ENCODE measurements at regions not wholly inside any gene's neighbourhood (a gene's known extent, or its start where the extent isn't known, plus 50 kb on each side); places are given as distances from the start of the nearest gene placed in this dataset.

- Histone ChIP-seq H3K36me3 (no peaks in the 10 kb centered on the region), H3K27ac (no peak overlapping the region), H3K4me1 (peaks cover 0 to 12% (median 0%) of the 10 kb centered on the region in 4 donors), H3K9me3 (no peaks in the 10 kb centered on the region), H3K27me3 (no peaks in the 10 kb centered on the region), H3K4me3 (no peak overlapping the region)
- no peak for DNase-seq
- in situ Hi-C loops (cut with MboI; ENCODE audit: low pct_ligation_motif_present in 1 of 4, low pct_unique_long_range_greater_than_20kb in 1 of 4, low sequenced_read_pairs in 3 of 4), result no loop called here
- WGBS, 2 donors (ENCODE audit: low coverage in 1 of 2), result 80 to 83% methylated on average over 3 of the region's 3 CpGs
- TF ChIP-seq EP300 (IDR thresholded peaks at IDR 0.05; ENCODE audit: low read depth) (no peak), POLR2A (IDR thresholded peaks at IDR 0.05) (no peak), POLR2AphosphoS5 (IDR thresholded peaks at IDR 0.05) (no peak), CTCF (IDR thresholded peaks at IDR 0.05) (no peak)
- intact Hi-C loops (cut with DNase I; ENCODE audit: low total_unique reads), result no loop called here
Observed at GRCh38 chr21:27421654-27422053, 454.8 kb upstream of the ADAMTS5 start.

- intact Hi-C loops (cut with DNase I; ENCODE audit: low total_unique reads), result no loop called here
Observed at GRCh38 chr21:27419153-27419552, 452.3 kb upstream of the ADAMTS5 start.

GRCh38 chr21:27418346-27418745 lies 451.5 kb upstream of the ADAMTS5 start:
- H3K9me3 ChIP-seq, result no peaks in the 10 kb centered on the region
- H3K4me3 ChIP-seq, result no peak overlapping the region
- 79 to 80% methylated on average over 1 of the region's 1 CpG for WGBS, 2 donors (ENCODE audit: low coverage in 1 of 2)
- TF ChIP-seq POLR2AphosphoS5 (IDR thresholded peaks at IDR 0.05) (no peak), CTCF (IDR thresholded peaks at IDR 0.05) (no peak), POLR2A (IDR thresholded peaks at IDR 0.05) (no peak), EP300 (IDR thresholded peaks at IDR 0.05; ENCODE audit: low read depth) (no peak)
- no peak overlapping the region for H3K27ac ChIP-seq
- H3K36me3 ChIP-seq, result no peaks in the 10 kb centered on the region
- H3K4me1 ChIP-seq, result peaks cover 0 to 7% (median 2%) of the 10 kb centered on the region in 4 donors
- in situ Hi-C loops (cut with MboI; ENCODE audit: low pct_ligation_motif_present in 1 of 4, low pct_unique_long_range_greater_than_20kb in 1 of 4, low sequenced_read_pairs in 3 of 4), result no loop called here
- H3K27me3 ChIP-seq, result no peaks in the 10 kb centered on the region
- intact Hi-C loops (cut with DNase I; ENCODE audit: low total_unique reads), result no loop called here
- DNase-seq, result no peak

More at GRCh38 chr21:27419153-27419552, 452.3 kb upstream of the ADAMTS5 start:
- Histone ChIP-seq H3K27me3 (no peaks in the 10 kb centered on the region), H3K27ac (no peak overlapping the region), H3K4me1 (peaks cover 0 to 7% (median 0%) of the 10 kb centered on the region in 4 donors), H3K4me3 (no peak overlapping the region), H3K9me3 (no peaks in the 10 kb centered on the region), H3K36me3 (no peaks in the 10 kb centered on the region)
- in situ Hi-C loops (cut with MboI; ENCODE audit: low pct_ligation_motif_present in 1 of 4, low pct_unique_long_range_greater_than_20kb in 1 of 4, low sequenced_read_pairs in 3 of 4), result no loop called here
- 50 to 54% methylated on average over 3 of the region's 3 CpGs for WGBS, 2 donors (ENCODE audit: low coverage in 1 of 2)
- TF ChIP-seq POLR2A (IDR thresholded peaks at IDR 0.05), result no peak
- TF ChIP-seq POLR2AphosphoS5 (IDR thresholded peaks at IDR 0.05), result no peak
- TF ChIP-seq EP300 (IDR thresholded peaks at IDR 0.05; ENCODE audit: low read depth), result no peak
- TF ChIP-seq CTCF (IDR thresholded peaks at IDR 0.05), result no peak
- DNase-seq, result no peak

GRCh38 chr21:27412530-27412929 lies 445.6 kb upstream of the ADAMTS5 start:
- intact Hi-C loops (cut with DNase I; ENCODE audit: low total_unique reads), result no loop called here
- in situ Hi-C loops (cut with MboI; ENCODE audit: low pct_ligation_motif_present in 1 of 4, low pct_unique_long_range_greater_than_20kb in 1 of 4, low sequenced_read_pairs in 3 of 4), result no loop called here
- DNase-seq, result no peak

More at GRCh38 chr21:27412530-27412929, 445.6 kb upstream of the ADAMTS5 start:
- Histone ChIP-seq H3K9me3 (no peaks in the 10 kb centered on the region), H3K27ac (peak overlapping the region; percentile 36 to 66 (median 60)), H3K4me3 (no peak overlapping the region), H3K36me3 (no peaks in the 10 kb centered on the region), H3K4me1 (peaks cover 0 to 28% (median 10%) of the 10 kb centered on the region in 4 donors), H3K27me3 (no peaks in the 10 kb centered on the region)
- 36 to 45% methylated on average over 2 to 3 of the region's 3 CpGs for WGBS, 2 donors (ENCODE audit: low coverage in 1 of 2)
- TF ChIP-seq POLR2AphosphoS5 (IDR thresholded peaks at IDR 0.05), result peak in 1 of 3 donors; percentile 14
- TF ChIP-seq EP300 (IDR thresholded peaks at IDR 0.05; ENCODE audit: low read depth), result no peak
- TF ChIP-seq CTCF (IDR thresholded peaks at IDR 0.05), result no peak
- TF ChIP-seq POLR2A (IDR thresholded peaks at IDR 0.05), result no peak

All from transverse colon (tissue), 4 donors.